Stimulated activated naive CD4-positive, alpha-beta T cell (primary cell): ENCODE measurements at regions not wholly inside any gene's neighbourhood (a gene's known extent, or its start where the extent isn't known, plus 50 kb on each side); places are given as distances from the start of the nearest gene placed in this dataset.
"Not testable (repeated sequence)": the region's sequence is repeated elsewhere in the genome, so short reads cannot be mapped to it uniquely, and the experiment has no call there.

Experiments
- DNase-seq, 6 experiments: peaks; one replicate each; lab custom pipeline; 2025; lab: John Stamatoyannopoulos, UW

DNA sequence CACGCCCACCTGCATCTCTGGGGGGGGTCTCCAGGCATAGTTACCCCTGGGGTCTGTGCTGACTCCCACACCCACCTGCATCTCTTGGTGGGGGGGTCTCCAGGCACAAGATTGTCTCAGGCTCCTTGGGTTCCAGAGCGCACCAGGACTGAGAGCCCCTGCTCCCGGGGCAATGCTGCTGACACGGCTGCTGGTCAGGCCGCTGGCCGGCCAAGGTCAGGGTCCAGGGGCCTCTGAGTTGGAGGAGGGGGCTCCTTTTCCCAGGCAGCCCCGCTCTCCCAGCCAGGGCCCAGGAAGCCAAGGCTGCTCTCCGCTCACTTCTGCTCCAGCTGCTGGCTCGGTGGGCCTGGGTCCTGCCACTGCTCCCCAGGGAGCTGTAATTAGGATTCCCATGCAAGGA is 77.3 kb upstream of the SFSWAP start:
- DNase-seq = not testable (repeated sequence)

DNA sequence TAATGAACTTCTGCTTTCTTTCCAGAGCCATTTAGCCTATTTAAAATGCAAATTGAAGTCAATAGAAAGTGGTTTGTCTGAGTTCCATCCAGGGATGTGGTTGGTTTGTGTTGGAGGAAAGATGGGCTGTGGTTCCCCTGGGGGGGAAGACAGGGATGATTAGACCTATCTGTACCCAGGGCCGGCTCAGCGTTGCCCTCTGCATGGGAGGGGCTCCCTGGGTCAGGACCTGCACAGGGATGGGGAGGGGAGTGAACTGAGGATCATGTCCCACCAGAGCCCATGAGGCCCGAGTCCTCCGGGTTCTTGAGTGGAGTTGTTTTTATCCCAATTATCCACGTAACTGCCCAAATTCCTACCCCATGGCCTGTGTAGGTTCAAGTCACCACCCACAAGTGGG is 76.9 kb upstream of the SFSWAP start:
- DNase-seq = no peak

DNA sequence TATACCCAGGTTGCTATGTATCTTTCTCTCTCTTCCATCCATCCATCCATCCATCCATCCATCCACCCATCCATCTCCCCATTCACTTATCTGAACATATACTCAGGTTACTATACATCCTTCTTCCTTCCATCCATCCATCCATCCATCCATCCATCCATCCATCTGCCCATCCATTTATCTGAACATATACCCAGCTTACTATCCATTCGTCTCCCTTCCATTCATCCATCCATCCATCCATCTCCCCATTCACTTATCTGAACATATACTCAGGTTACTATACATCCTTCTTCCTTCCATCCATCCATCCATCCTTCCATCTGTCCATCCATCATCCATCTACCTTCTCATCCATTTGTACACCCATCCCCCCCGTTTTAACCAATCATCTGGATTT is 75.9 kb upstream of the SFSWAP start:
- not testable (repeated sequence) for DNase-seq

DNA sequence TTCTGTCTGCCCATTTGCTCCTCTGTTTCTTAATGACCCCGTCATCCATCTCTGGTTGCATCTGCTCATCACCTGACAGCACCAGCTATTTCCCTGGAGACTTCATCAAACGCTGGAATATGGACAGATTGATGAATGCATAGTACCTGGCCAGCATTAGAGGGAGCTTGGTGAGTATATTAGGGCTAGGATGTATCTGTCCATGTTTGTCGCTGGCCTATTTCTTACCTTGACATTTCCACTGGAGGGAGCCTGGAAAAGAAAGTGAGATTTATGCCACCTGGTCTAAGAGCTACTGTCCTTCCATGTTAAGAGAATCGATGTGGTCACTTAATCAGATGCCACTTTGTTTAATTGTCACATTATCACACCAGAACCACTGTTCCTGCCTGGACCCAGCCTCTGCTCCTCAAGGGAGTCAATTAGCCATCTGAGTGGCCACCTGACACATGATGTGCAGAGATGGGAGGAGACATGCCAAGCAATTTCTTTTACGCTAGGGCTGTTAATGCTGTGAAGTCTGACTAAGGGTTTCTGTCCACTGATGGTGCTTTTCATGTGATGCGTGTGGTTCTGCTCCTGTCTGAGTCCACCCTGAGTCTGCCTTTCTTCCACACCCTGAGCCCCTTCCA is 75.3 kb upstream of the SFSWAP start:
- no peak for DNase-seq

DNA sequence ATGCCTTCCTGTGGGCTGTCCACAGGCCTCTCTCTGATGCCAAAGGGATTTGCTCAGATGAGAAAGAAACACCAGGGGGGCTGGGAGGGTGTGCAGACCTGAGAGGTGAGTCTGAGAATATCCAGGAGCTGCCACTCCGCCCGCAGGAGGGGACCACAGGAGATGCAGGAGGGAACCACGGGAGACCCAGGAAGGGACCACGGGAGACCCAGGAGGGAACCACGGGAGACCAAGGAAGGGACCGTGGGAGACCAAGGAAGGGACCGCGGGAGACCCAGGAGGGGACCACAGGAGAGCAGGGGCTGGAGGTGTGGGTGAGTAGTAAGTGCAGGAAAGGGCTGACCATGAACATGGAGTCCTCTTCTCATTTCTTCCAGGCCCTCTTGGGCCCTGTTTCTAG is 74.6 kb upstream of the SFSWAP start:
- DNase-seq = no peak

DNA sequence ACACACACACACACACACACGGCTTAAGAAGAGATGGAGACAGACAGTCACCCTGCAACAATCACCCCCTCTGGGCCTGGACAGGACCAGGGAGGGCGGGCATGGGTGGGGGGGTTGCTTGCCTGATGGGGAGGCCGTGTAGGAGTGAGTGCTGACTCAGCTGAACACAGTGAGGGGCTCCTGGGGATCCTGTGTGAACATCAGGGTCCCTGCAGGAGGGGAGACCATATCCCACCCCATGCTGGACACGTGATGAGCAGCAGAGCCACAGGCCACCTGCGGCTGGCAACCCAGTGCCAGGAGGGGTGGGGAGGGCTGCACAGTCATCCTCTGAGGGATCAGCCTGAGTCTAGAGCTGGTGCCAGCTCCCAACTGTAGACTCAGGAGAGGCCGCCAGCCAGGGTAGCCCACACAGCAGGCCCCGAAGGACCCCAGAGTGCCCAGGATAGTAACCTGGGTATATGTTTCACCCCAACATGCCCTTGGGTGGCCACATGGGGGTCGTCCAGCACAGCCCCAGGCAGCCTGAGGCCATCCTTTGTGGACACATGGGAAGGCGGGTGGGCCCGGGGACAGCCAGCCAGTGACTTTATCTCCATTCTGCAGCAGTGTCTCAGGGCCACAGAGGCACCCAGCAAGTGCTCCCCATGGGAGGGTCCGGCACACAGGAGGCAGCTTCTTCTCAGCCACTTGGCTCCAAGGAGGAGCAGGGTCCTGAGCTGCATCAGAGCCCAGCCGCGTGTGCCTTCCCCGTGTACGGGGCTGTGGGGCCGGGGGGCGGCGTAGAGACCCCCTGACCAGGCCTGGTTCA is 73.7 kb upstream of the SFSWAP start:
- DNase-seq = no peak

DNA sequence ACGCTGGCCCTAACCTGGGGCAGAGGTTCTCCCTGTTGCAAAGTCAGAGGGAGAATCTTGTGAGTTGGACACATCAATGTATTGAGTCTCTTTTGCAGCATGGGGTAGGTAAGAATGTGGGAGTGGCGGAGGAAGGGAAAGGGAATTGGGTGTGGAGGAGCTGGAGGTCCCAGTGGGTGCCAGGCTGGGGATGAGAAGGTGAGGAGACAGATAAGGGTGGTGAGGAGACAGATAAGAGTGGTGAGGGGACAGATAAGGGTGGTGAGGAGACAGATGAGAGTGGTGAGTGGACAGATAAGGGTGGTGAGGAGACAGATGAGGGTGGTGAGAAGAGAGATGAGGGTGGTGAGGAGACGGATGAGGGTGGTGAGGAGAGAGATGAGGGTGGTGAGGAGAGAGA is 72.9 kb upstream of the SFSWAP start:
- no peak for DNase-seq

DNA sequence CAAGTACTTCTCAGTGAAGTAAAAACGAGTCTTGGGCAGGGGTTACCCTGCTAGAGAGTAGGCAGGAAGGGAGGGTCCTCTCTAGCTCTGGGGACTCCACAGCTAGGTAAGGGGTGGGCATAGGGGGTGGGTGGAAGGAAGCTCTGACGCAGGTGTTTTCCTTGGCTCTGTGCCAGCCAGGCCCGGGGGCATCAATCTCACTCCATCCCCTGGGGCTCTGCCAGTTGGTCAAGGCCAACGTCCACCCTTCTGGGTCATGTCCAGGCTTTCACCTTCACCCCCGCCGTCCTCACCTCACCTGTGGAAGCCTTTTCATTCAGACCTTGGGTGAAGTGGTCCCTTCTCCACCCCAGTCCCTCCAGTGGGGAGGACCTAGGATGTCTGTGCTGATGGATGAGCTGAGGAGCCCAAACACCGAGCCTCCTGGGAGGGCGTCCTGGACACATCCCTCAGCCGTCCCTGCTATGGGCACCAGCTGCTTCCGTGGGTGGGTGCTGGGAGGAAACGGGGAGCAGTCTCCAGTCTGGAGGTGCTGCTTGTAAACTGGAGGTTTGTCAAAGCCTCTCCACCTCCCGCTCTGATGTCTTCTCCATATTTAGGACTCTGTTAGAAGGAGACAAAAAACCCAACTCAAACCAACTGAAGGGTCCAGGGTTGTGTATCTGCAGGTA is 71.5 kb upstream of the SFSWAP start:
- DNase-seq = no peak

DNA sequence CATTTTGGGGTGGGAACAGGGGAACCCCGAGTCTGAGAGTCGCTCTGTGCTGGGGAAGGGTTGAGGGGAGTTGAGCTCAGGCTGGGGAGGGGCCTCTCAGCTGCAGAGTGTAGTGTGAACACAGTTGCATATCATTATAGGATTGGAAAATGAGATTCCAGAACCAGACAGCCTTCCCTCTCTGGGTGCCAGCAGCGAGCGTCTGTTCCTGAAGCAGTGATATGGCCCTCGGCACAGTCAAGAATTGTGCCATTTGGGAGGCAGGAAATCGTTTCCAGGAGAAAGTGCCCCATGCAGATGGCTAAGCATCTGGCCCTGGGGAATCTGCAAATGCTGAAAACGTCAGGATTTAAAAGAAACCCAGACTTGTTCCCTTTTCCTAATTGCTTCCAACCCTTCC is 70.4 kb upstream of the SFSWAP start:
- no peak for DNase-seq

DNA sequence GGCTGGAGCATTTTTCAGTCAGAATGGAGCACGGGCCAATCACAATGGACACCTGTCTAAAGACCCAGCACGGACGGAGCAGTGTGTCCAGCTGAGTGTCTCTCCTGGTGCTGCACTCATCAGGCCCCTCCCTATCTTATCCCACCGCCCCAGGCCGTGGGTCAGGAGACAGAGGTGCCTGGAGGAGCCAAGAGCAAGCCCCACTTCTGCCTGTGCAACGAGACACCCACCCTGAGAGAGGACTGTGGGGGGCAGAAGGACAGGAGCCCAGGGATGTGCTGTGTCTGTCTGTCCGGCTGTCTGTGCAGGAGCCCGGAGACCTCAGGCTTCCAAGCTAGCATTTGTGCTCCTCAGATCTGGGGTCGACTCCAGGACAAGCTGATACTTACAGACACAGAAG is 69.6 kb upstream of the SFSWAP start:
- no peak for DNase-seq

DNA sequence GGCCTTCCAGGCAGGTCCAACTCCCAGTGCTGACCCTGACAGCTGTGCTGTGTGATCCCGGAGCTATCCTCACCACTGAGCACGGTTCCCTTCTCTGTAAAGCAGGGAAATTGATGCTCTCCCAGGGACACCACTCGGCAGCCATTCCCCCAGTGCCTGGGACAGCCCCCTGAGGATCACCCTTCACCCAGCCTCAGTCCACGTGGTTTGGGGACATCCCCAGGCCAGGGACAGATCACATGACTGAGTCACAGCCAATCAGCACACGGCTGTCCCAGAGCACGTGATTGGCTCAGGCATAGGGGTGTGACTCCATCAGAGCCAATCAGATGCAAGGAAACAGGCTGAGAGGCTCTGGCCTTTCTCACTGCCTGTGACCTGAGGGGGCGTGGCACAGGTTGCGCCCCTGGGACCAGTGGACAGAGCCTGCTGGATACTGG is 68.8 kb upstream of the SFSWAP start:
- DNase-seq = no peak

DNA sequence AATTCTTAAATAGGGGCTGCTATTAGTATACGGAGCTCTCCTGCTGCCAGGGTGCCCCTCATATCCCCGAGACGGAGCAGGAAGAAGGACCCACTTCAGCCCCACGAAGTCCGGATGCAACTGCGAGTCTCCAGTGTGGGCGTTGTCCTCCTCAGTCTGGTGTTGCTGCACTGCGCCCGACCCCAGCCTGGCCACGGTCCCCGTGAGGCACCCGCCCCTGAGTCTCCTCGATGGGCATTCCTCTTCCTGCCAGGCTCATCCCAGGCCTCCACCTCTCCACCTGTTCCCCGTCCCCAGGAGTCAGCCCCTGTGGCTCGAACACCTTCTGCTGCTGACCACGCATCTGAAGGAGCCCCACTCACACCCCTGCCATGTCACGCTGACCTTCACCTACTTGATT is 68.1 kb upstream of the SFSWAP start:
- no peak for DNase-seq

DNA sequence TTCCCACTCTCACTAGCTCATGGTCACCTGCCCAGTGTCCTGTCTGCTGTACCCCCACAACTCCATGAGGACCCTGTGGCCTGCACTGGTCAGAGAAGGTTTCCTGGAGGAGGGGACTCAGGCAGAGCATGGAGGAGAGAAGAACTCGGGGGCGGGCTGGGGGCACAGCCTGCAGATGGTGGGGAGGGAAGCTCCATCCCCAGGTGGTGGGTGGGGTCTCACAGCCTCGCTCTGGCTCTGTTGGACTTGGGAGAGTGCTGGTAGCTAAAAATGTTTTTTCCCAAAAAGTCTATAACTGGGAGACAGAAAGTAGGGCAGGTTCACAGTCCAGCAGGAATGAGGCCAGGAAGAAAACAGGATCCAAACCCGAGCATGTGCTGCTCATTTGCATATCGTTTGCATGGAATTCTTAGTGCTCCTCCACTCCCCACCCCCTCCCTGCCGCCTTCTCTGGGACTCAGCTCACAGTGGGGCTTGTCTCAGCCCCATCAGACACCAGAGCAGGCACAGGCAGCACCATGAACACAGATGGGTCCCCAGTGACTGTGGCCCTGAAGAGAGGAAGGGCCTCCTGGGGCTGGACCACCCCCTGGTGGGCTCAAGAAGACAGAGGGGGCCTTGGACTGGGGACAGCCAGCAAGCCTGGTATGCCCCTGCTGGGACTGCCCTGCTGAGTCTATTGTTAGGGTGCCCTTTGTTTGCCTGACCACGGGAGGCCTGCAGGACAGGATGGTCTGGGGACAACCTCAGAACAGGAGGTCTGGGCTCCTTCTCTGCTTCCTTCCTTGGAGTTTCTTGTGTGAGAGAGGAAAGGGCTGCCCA is 67.0 kb upstream of the SFSWAP start:
- DNase-seq = no peak

DNA sequence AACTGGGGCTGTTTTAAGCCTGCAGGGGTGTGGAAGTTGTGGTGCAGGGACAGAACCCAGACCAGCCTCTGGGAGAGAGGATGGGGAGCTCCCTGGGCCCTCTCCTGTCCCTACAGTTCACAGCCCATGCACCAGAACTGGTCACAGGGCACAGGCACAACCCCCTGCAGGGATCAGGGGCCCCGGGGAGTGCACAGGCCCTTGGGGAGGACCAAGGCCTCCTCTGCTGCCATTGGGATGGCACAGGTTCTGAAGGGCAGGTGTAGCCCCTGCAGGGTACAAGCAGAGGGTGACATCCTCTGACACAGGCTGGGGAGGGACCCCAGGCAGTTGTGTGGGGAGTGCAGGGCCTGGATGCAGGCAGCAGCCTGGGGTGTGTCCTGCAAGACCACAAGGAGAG is 66.4 kb upstream of the SFSWAP start:
- DNase-seq = no peak

DNA sequence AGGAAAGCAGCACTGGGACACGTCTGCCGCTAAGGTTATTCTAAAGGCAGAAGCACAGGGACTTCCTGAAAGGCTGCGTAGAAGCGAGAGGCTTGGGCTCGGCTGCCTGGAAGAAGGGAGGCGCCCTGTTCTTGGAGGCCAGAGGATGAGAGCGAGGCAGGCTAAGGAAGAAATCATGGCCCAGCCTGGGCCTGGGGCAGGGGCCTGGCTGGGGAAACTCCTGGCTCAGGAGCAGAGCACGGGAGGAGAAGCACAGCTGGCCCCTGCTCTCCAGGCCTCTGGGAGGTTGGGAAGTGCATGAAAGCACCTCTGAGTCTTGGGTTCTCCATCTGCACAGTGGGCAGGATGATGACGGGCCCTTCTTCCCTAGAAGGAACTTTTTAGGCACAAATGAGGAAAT is 66.0 kb upstream of the SFSWAP start:
- not testable (repeated sequence) for DNase-seq

DNA sequence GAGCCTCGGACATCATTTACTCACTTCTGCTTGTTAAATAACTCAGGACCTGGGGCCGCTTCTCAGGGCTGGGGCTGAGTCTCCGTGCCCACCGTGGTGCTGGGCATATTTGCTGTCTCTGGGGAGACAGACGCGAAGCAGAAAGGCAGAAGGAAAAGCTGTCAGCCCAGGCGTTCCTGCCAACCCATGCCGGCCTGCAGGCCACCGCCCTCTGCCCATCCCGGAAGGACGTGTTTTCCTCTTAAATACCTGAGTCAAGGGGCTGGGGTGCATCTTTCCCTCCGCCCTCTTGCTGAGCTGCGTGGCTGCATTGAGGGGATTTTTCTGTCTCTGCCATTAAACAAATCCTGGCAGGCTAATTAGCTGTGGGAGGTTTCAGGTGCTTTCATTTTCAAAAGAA is 65.3 kb upstream of the SFSWAP start:
- DNase-seq = not testable (repeated sequence)

DNA sequence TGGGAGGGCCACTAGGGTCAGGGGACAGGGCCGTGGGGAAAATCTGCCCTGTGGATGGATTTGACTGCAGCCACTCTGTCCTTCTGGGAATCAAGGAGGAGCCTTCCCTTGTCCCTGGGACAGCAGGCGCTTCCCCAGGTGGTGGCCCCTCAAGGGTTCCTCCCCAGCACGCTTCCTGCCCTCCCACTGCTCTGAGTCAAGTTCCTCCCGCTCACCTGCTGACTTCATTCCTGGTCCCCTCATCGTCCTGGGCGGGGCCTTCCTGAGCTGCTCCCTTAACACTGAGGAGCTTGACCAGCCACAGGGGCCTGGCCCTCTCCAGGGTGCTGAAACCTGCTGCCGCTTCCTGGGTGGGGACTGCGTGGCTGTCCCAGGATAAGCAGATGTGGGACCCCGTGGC is 64.4 kb upstream of the SFSWAP start:
- not testable (repeated sequence) for DNase-seq

DNA sequence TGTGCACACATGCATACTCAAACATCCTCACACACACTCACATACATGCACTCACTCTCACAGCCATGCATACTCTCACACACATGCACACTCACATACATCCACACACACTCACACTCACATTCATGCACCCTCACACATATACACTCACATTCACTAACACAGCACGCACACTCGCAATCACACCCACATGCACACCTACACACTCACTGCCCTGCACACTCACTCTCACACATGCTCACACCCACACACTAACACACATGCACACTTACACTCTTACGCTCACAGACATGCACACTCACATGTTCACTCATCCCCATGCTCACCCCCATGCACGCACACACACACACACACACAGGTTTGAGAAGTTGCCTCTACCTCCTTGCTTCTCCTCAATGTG is 63.2 kb upstream of the SFSWAP start:
- DNase-seq = no peak

DNA sequence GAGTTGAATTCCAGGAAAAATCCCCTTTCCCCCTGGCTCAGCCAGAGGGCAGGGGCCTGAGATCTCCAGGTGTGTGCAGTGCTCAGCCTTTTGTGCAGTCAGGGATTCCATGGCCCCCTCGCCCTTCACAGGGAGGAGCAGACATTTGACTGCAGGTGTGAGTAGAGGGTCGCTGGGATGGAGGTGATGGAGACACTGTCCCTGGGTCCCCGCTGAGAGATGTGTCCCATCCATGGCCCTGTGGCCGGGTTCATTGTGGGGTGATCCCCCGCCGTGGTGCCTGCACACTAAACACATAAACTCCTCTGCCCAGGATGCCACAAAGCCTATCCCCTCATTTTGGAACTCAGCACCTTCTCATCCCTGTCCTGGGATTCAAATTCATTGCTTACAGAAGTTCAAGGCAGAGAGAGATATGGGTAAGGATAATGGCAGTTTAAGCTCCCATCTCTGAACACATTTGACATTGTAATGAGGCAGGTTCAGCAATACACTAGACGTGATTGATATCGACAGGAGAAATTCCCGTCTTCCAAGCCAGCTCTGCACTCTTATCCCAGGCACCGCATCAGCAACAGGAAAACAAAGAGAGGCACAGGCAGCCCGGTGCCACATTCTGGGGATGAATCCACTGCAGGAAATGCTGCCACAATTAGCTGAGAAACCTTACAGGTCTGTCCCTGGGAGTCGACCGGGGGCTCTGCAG is 55.3 kb upstream of the SFSWAP start:
- not testable (repeated sequence) for DNase-seq

DNA sequence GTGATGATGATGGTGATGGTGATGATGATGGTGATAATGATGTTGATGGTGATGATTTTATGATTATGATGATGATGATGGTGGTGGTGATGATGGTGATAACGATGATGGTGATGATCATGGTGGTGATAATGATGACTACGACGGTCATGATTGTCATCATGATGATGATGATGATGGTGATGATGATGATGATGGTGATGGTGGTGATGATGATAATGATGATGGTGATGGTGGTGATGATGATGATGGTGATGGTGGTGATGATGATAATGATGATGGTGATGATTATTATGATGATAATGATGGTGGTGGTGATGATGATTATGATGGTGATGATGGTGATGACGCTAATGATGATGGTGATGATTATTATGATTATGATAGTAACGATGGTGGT is 54.1 kb upstream of the SFSWAP start:
- DNase-seq = not testable (repeated sequence)

DNA sequence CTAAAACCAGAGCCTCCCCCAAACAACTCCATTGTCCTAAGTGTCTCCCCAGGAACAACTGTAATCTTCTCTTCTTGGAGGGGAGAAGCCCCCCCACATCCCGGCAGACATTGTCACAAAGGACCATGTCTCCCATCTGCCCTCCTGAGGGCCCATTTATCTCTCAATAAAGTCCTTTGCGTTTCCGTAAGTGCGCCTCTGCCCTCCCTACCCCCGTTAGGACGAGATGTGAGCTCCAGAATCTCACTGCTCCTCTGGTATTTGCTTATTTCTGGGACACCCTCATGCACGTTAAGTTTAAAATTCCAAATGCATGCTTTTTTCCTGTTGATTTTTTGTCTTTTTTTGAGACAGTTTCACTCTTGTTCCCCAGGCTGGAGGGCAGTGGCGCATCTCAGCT is 52.3 kb upstream of the SFSWAP start:
- DNase-seq = not testable (repeated sequence)

DNA sequence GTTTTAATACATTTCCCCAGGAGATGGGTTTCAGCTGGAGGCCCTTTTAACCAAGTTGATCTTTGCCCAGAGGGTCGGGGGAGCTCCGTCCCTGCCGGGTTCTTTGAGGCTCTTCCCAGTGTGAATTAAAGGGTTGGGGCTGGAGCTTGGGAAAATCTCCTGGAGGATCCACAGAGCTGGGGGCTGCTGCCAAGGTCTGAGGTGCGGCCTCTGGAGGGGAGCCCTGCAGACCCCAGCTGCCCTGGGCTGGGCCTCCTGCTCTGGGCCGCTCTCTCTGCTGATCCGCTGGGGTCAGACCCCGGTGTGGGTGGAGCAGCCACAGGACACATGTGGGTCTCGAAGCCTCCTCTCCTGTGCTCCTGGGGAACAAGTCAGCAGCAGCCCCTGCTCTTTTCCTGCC is 51.4 kb upstream of the SFSWAP start:
- not testable (repeated sequence) for DNase-seq
